MV-4-11 (cell line): ENCODE measurements at regions not wholly inside any gene's neighbourhood (a gene's known extent, or its start where the extent isn't known, plus 50 kb on each side); places are given as distances from the start of the nearest gene placed in this dataset.
"Not testable (repeated sequence)": the region's sequence is repeated elsewhere in the genome, so short reads cannot be mapped to it uniquely, and the experiment has no call there.

Source experiments
- DNase-seq: peaks from one replicate; lab custom pipeline; 2025; lab: John Stamatoyannopoulos, UW

DNA sequence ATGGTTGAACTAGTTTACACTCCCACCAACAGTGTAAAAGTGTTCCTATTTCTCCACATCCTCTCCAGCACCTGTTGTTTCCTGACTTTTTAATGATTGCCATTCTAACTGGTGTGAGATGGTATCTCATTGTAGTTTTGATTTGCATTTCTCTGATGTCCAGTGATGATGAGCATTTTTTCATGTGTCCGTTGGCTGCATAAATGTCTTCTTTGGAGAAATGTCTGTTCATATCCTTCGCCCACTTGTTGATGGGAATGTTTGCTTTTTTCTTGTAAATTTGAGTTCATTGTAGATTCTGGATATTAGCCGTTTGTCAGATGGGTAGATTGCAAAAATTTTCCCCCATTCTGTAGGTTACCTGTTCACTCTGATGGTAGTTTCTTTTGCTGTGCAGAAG, 155.0 kb upstream of the CNKSR2 start:
- DNase-seq = not testable (repeated sequence)

DNA sequence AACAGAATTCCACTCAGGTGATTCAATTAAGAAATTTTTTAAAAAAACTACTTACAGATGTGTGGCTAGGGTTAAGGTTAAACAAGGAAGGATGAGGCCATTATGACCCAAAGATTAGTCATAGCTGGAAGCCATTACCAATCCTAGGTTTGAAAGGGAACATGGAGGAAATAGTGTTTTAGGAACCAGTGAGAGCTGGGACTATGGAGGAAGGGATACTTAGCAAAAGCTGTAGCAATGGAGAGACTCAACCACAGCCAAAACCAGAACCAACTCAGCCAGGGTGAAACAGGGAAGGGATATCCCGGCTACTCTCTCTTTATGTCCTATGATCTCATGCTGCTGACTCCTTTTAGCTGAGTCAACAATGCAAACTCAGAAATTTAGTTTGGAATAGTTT, 148.6 kb upstream of the CNKSR2 start:
- no peak for DNase-seq

DNA sequence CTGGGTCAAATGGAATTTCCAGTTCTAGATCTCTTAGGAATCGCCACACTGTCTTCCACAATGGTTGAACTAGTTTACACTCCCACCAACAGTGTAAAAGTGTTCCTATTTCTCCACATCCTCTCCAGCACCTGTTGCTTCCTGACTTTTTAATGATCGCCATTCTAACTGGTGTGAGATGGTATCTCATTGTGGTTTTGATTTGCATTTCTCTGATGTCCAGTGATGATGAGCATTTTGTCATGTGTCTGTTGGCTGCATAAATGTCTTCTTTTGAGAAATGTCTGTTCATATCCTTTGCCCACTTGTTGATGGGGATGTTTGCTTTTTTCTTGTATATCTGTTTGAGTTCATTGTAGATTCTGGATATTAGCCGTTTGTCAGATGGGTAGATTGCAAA, 145.2 kb upstream of the CNKSR2 start:
- DNase-seq = not testable (repeated sequence)

DNA sequence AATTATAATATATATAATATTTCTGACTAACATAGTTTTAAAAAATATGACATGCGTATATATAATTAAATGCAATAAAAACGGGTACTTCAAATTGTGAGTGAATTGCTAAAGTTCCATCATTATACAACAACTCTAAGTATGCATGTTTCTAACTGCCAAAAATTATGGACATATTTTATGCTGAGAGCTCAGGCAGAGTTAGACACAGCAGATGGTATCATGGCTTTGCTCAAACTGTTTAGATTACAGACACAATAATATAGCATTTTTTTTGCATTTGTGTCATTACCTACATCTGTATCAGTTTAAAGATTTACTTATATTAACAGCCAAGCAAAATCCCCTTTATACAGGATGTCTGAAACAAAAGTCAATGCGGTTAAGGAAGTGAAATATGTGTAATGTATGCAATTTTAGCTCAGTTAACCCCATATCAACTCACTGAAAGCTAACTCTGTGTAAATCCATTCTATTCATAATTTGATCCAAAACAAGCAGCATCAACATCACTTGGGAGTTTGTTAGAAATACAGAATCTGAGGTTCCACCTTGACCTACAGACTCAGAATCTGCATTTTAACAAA, 119.1 kb upstream of the CNKSR2 start:
- DNase-seq = no peak

DNA sequence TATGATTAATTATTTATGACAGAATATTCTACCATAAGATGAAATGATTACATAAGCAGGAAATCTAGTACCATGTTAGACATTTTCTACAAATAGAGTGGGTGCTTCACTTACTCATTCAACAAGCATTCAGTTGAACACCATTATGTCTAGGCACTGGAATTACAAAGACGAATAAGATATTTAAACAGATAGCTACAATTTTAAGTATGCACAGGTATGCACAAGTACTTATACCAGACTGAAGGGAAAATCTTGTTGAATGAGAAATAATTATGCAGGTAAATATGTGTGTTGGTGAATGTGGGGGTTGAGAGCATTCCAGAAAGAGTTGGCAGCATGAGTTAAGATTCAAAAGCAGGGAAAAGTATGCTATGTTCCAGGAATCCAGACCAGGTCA, 107.3 kb upstream of the CNKSR2 start:
- DNase-seq = no peak

DNA sequence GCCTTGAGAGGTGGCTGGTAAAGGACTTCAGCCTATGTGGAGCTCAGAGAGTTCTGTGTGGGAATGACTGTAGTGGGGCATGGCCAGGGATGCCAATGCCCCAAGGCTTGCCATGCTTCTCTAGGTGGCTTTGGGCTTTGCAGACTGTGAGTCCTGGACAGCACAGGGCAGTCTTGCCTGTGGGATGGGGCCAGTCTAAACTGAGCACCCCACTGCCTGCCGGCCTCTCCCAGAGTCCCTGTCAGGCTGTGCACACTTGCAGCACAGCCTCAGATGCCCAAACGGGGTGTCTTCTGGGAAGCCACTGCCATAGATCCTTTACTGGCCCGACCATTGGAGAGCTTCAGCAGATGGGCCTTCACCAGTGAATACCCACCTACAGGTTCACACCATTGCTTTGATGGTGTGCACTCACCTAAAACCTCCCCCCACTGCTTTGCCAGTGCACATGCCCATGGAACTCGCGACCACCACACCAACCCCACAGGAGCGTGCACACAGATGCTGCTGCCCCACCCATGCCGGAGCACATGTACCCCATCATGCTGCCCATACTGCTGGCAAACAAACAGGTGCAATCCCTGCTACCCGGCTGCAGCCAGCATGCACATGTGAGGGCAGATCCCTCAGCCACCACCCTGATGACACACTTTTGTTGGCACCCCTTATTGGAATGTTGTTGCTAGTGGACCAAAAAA, 97.3 kb upstream of the CNKSR2 start:
- DNase-seq = no peak

DNA sequence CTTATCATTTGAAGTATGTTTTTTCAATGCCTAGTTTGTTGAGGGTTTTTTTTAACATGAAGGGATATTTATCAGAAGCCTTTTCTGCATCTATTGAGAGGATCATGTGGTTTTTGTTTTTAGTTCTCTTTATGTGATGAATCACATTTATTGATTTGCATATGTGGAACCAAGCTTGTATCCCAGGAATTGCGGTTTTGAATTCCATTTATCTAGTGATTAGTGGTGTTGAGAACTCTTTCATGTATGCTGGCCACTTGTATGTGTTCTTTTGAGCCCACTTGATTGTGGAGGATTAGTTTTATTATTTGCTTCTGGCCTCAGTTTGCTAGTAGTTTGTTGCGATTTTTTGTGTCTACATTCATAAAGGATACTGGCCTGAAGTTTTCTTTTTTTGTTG, 85.0 kb upstream of the CNKSR2 start:
- no peak for DNase-seq

DNA sequence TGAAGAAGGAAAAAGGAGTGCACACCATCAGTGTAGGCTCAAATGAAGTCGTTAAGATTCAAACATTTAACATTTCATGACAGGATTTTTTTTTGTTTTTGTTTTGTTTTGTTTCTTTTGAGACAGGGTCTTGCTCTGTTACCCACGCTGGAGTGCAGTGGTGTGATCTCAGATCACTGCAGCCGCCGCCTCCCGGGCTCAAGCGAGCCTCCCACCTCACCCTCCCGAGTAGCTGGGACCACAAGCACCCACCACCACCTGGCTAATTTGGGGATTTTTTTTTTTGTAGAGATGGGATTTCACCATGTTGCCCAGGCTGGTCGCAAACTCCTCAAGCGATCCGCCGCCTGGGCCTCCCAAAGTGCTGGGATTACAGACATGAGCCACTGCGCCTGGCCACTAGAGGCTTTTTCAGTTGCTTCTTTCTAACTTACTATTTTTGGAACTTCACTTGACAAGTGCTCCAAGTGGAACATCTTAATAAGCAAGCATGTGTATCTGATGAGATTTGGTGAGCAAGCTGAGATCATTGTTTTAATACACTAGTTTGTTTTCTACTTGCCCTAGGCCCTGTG, 78.9 kb upstream of the CNKSR2 start:
- DNase-seq = no peak

DNA sequence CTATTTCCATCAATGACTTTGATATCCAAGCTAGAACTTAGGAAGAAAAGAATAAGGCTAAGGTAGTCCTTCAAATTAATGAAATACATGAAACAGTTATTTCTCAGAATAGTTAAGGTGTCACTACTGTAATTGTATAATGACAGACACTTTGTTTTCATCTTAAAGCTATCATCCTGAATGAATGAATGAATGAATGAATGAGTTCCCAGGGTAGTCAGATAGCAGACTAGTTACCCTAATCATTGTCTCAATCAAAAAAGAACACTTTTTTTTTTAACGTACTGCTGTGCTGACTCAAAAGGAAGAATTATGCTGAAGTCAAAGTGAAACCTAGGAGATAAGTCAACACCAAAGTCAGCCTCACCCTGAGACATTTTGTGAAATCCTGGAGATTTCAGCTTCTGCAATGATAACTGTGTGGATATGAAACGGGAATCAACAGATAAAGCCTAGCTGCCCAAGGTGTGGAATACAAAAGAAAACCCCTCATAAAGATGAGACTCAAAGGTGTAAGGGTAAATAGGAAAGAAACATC, 68.3 kb upstream of the CNKSR2 start:
- DNase-seq = no peak

DNA sequence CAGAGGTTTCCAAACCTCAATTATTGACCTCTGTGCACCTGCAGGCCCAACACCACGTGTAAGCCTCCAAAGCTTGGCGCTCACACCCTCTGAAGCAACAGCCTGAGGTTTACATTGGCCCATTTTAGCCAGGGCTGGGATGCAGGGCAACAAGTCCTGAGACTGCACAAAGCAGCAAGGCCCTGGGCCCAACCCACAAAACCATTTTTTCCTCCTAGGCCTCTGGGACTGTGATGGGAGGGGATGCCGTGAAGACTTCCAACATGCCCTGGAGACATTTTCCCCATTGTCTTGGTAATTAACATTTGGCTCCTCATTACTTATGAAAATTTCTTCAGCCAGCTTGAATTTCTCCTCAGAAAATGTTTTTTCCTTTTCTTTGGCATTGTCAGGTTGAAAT, 54.9 kb upstream of the CNKSR2 start:
- DNase-seq = no peak
